Panc1 (cell line): ENCODE measurements at regions not wholly inside any gene's neighbourhood (a gene's known extent, or its start where the extent isn't known, plus 50 kb on each side); places are given as distances from the start of the nearest gene placed in this dataset.

Experiments used
- ATAC-seq: fragments of 200-7000 bp; cut with Tn5 transposase; 2 replicates; pipeline ENCODE4 v1.9.1; 2020; ENCODE audit warnings: mild to moderate bottlenecking, moderate library complexity
- BruUV-seq: library from RNA; stranded (reverse); fragments of 400-500 nt; replicated peaks from 2 replicates; lab custom pipeline; 2021; lab: Mats Ljungman, UMichigan
- CTCF ChIA-PET: fragments of 300-600 bp; sonication (Branson Sonifier 250); formaldehyde crosslinking; loops from one replicate; lab custom pipeline; 2022; ENCODE audit warnings: antibody characterized with exemption; lab: Charles Lee
- POLR2A ChIA-PET: fragments of 300-600 bp; sonication (Branson Sonifier 250); formaldehyde crosslinking; loops from one replicate; lab custom pipeline; 2022; ENCODE audit warnings: antibody characterized with exemption; lab: Charles Lee
- DNase-seq: peaks from one replicate; pipeline ENCODE4 v3.0.0-alpha.2; 2010; ENCODE audit warnings: low read depth, low spot score
- H3K27ac ChIP-seq: 2 replicates; pipeline ENCODE4 v1.5.1; 2011; ENCODE audit warnings: mild to moderate bottlenecking, low read length, inconsistent platforms
- H3K27me3 ChIP-seq: fragments of 200-500 bp; sonication (Bioruptor generic); 2 replicates; pipeline ENCODE4 v1.6.0; 2014; ENCODE audit warnings: low read length, inconsistent platforms; ENCODE audit not compliant: control insufficient read depth, insufficient read depth
- H3K36me3 ChIP-seq: fragments of 200-500 bp; sonication (Bioruptor generic); 2 replicates; pipeline ENCODE4 v1.5.1; 2014; ENCODE audit warnings: inconsistent platforms, mild to moderate bottlenecking, low read length, moderate library complexity; ENCODE audit not compliant: control insufficient read depth, insufficient read depth
- H3K4me1 ChIP-seq: 2 replicates; pipeline ENCODE4 v1.5.1; 2011; ENCODE audit warnings: inconsistent platforms, mild to moderate bottlenecking, low read length, moderate library complexity; ENCODE audit not compliant: control insufficient read depth, insufficient read depth
- H3K4me3 ChIP-seq, 2 experiments: 2 replicates each; pipeline ENCODE4 v1.5.1; 2011 to 2012; ENCODE audit warnings: low read depth in 2 of 2, low read length in 2 of 2, mild to moderate bottlenecking in 2 of 2, inconsistent platforms in 1 of 2, moderate library complexity in 1 of 2
- H3K9me3 ChIP-seq: fragments of 200-500 bp; sonication (Bioruptor generic); 2 replicates; pipeline ENCODE4 v1.5.1; 2014; ENCODE audit warnings: low read depth, mild to moderate bottlenecking, inconsistent platforms, low read length, moderate library complexity; ENCODE audit not compliant: control insufficient read depth, insufficient read depth
- CTCF ChIP-seq: fragments of 450-650 bp; IDR thresholded peaks from 2 replicates; pipeline ENCODE4 v1.5.1; 2017; ENCODE audit warnings: mild to moderate bottlenecking
- POLR2AphosphoS5 ChIP-seq: IDR thresholded peaks from 2 replicates; pipeline ENCODE4 v1.6.1; 2012; ENCODE audit warnings: mild to moderate bottlenecking, low read depth, low read length, moderate library complexity
- REST ChIP-seq, 2 experiments: IDR thresholded peaks; 2 replicates each; pipeline ENCODE4 v1.6.1; 2011 to 2012; ENCODE audit warnings: low read depth in 2 of 2, control low read depth in 1 of 2, low read length in 1 of 2, mild to moderate bottlenecking in 1 of 2, moderate library complexity in 1 of 2; ENCODE audit not compliant: insufficient read depth in 1 of 2
- SIN3A ChIP-seq: IDR thresholded peaks from 2 replicates; pipeline ENCODE4 v1.6.1; 2012; ENCODE audit warnings: low read depth, mild to moderate bottlenecking, low read length, moderate library complexity, borderline replicate concordance; ENCODE audit not compliant: insufficient read depth
- TCF7L2 ChIP-seq: IDR thresholded peaks from 2 replicates; pipeline ENCODE4 v1.6.1; 2011; ENCODE audit warnings: mild to moderate bottlenecking, low read depth, low read length, inconsistent platforms
- in situ Hi-C: cut with HindIII; loops from 2 replicates; pipeline ENCODE4 v1.10.0; 2016; ENCODE audit warnings: low sequenced_read_pairs, low pct_unique_long_range_greater_than_20kb
- intact Hi-C: fragments of 100-400 bp; cut with micrococcal nuclease; formaldehyde crosslinking; loops from one replicate; pipeline ENCODE4 v1.10.0; 2022; ENCODE audit not compliant: unreplicated experiment

- no peaks in the 10 kb centered on the region for H3K36me3 ChIP-seq
- no peak overlapping the region for H3K4me3 ChIP-seq
- in situ Hi-C loops (no loop called here), intact Hi-C loops (no loop called here)
- ChIA-PET CTCF (no interaction called here), POLR2A (no interaction called here)
- no peak for ATAC-seq
- no peaks in the 10 kb centered on the region for H3K27me3 ChIP-seq
- no peak for TF ChIP-seq SIN3A
- TF ChIP-seq POLR2AphosphoS5, result no peak
- TF ChIP-seq REST (IDR thresholded peaks at IDR 0.05; ENCODE audit: insufficient read depth in 1 of 2, low read depth in 2 of 2, low read length in 1 of 2), result no peak
- TF ChIP-seq CTCF, result no peak
- BruUV-seq, result no TSS peak
- peaks cover 10% of the 10 kb centered on the region; the same call in 1 of the 2 replicates for H3K9me3 ChIP-seq
- no peak for DNase-seq
- no peak overlapping the region for H3K27ac ChIP-seq
- H3K4me1 ChIP-seq, result no peaks in the 10 kb centered on the region
Observed at GRCh38 chr7:68610701-68611100, 987.6 kb upstream of the AUTS2 start.

GRCh38 chr7:68613405-68613804 is 984.9 kb upstream of the AUTS2 start:
- no peak for TF ChIP-seq SIN3A
- no peak for TF ChIP-seq REST (IDR thresholded peaks at IDR 0.05; ENCODE audit: insufficient read depth in 1 of 2, low read depth in 2 of 2, low read length in 1 of 2)
- no peak for TF ChIP-seq POLR2AphosphoS5
- TF ChIP-seq TCF7L2, result no peak
- no peak for TF ChIP-seq CTCF
- Histone ChIP-seq H3K36me3 (no peaks in the 10 kb centered on the region), H3K9me3 (peaks cover 4% of the 10 kb centered on the region; the same call in 1 of the 2 replicates), H3K27me3 (no peaks in the 10 kb centered on the region), H3K27ac (no peak overlapping the region), H3K4me3 (no peak overlapping the region), H3K4me1 (no peaks in the 10 kb centered on the region)
- POLR2A ChIA-PET, result no interaction called here
- intact Hi-C loops (no loop called here), in situ Hi-C loops (no loop called here)
- CTCF ChIA-PET, result no interaction called here
- DNase-seq (no peak), ATAC-seq (no peak)
- no TSS peak for BruUV-seq
